H9 (cell line): ENCODE measurements at regions not wholly inside any gene's neighbourhood (a gene's known extent, or its start where the extent isn't known, plus 50 kb on each side); places are given as distances from the start of the nearest gene placed in this dataset.
A peak's percentile ranks its signal among the peaks of the same experiment; 100 is the strongest.
"Not testable (repeated sequence)": the region's sequence is repeated elsewhere in the genome, so short reads cannot be mapped to it uniquely, and the experiment has no call there.

ENCODE experiments used
- DNase-seq: peaks from one replicate; pipeline ENCODE4 v3.0.0-alpha.2; 2017
- H2AFZ ChIP-seq: one replicate; pipeline ENCODE4 v1.6.1; 2013; ENCODE audit warnings: mild to moderate bottlenecking, low read length, control low read depth, moderate library complexity
- H2AK5ac ChIP-seq: 2 replicates; pipeline ENCODE4 v1.6.1; 2013; ENCODE audit warnings: low read length, control low read depth, mixed read lengths; ENCODE audit not compliant: insufficient read length
- H2BK120ac ChIP-seq: one replicate; pipeline ENCODE4 v1.6.1; 2013; ENCODE audit warnings: low read depth, mild to moderate bottlenecking, low read length, control low read depth, inconsistent platforms; ENCODE audit not compliant: poor library complexity, severe bottlenecking
- H2BK12ac ChIP-seq: 2 replicates; pipeline ENCODE4 v1.6.1; 2013; ENCODE audit warnings: low read length, control low read depth, mixed read lengths, low read depth; ENCODE audit not compliant: insufficient read length
- H2BK15ac ChIP-seq: 2 replicates; pipeline ENCODE4 v1.6.1; 2013; ENCODE audit warnings: low read depth, low read length, control low read depth
- H2BK20ac ChIP-seq: one replicate; pipeline ENCODE4 v1.6.1; 2013; ENCODE audit warnings: low read depth, mild to moderate bottlenecking, low read length, control low read depth, inconsistent platforms; ENCODE audit not compliant: poor library complexity, severe bottlenecking
- H2BK5ac ChIP-seq: 2 replicates; pipeline ENCODE4 v1.6.1; 2013; ENCODE audit warnings: low read length, control low read depth, mixed read lengths; ENCODE audit not compliant: insufficient read length
- H3K14ac ChIP-seq: 2 replicates; pipeline ENCODE4 v1.6.1; 2013; ENCODE audit warnings: low read length, control low read depth; ENCODE audit not compliant: insufficient read depth
- H3K18ac ChIP-seq: 2 replicates; pipeline ENCODE4 v1.6.1; 2013; ENCODE audit warnings: low read depth, mild to moderate bottlenecking, mixed read lengths, low read length, control low read depth; ENCODE audit not compliant: insufficient read length
- H3K23ac ChIP-seq: 2 replicates; pipeline ENCODE4 v1.6.1; 2013; ENCODE audit warnings: low read length, control low read depth, mixed read lengths, low read depth; ENCODE audit not compliant: insufficient read length
- H3K23me2 ChIP-seq: 2 replicates; pipeline ENCODE4 v1.6.1; 2013; ENCODE audit warnings: low read depth, mild to moderate bottlenecking, mixed read lengths, low read length, control low read depth; ENCODE audit not compliant: insufficient read length, poor library complexity, severe bottlenecking
- H3K27ac ChIP-seq: 2 replicates; pipeline ENCODE4 v1.5.1; 2013; ENCODE audit warnings: low read length, control low read depth, mixed read lengths, low read depth; ENCODE audit not compliant: insufficient read length
- H3K27me3 ChIP-seq: 2 replicates; pipeline ENCODE4 v1.6.1; 2013; ENCODE audit warnings: low read length, control low read depth, inconsistent platforms; ENCODE audit not compliant: insufficient read depth
- H3K4ac ChIP-seq: 2 replicates; pipeline ENCODE4 v1.6.1; 2013; ENCODE audit warnings: low read depth, mild to moderate bottlenecking, control low read depth, inconsistent platforms, low read length, moderate library complexity
- H3K4me1 ChIP-seq: 2 replicates; pipeline ENCODE4 v1.6.1; 2013; ENCODE audit warnings: low read length, control low read depth, inconsistent platforms; ENCODE audit not compliant: insufficient read depth
- H3K4me2 ChIP-seq: 2 replicates; pipeline ENCODE4 v1.6.1; 2013; ENCODE audit warnings: low read length, control low read depth, mixed read lengths; ENCODE audit not compliant: insufficient read length, insufficient read depth
- H3K56ac ChIP-seq: 2 replicates; pipeline ENCODE4 v1.6.1; 2013; ENCODE audit warnings: low read depth, mild to moderate bottlenecking, mixed read lengths, low read length, control low read depth; ENCODE audit not compliant: insufficient read length
- H3K79me1 ChIP-seq: 2 replicates; pipeline ENCODE4 v1.6.1; 2013; ENCODE audit warnings: low read depth, mild to moderate bottlenecking, moderate library complexity, low read length, control low read depth, inconsistent platforms; ENCODE audit not compliant: insufficient read depth, poor library complexity, severe bottlenecking
- H3K79me2 ChIP-seq: 2 replicates; pipeline ENCODE4 v1.6.1; 2013; ENCODE audit warnings: low read length, control low read depth, inconsistent platforms; ENCODE audit not compliant: insufficient read depth
- H3K9ac ChIP-seq: 2 replicates; pipeline ENCODE4 v1.6.1; 2013; ENCODE audit warnings: low read length, control low read depth, mixed read lengths; ENCODE audit not compliant: insufficient read length; ENCODE audit errors: extremely low read depth
- H3K9me3 ChIP-seq: one replicate; pipeline ENCODE4 v1.6.1; 2013; ENCODE audit warnings: low read depth, low read length, inconsistent platforms; ENCODE audit not compliant: control insufficient read depth
- H3T11ph ChIP-seq: one replicate; pipeline ENCODE4 v1.6.1; 2013; ENCODE audit warnings: mild to moderate bottlenecking, low read length, control low read depth, inconsistent platforms
- H4K20me1 ChIP-seq: one replicate; pipeline ENCODE4 v1.6.1; 2013; ENCODE audit not compliant: control insufficient read depth, insufficient read length, insufficient read depth
- H4K5ac ChIP-seq: 2 replicates; pipeline ENCODE4 v1.6.1; 2013; ENCODE audit warnings: low read depth, mild to moderate bottlenecking, mixed read lengths, low read length, control low read depth; ENCODE audit not compliant: insufficient read length
- H4K8ac ChIP-seq: replicated peaks from 2 replicates; pipeline ENCODE4 v1.6.1; 2013; ENCODE audit warnings: low read length, control low read depth, mixed read lengths, low read depth; ENCODE audit not compliant: insufficient read length
- H4K91ac ChIP-seq: 2 replicates; pipeline ENCODE4 v1.6.1; 2013; ENCODE audit warnings: low read depth, mild to moderate bottlenecking, moderate library complexity, mixed read lengths, low read length, control low read depth; ENCODE audit not compliant: insufficient read length
- H3K27ac Mint-ChIP-seq, 3 experiments: 2 replicates in 2 of 3; 3 replicates in 1 of 3; pipeline ENCODE4 v1.8.0; 2020 to 2021; ENCODE audit warnings: mixed read lengths in 3 of 3, mild to moderate bottlenecking in 1 of 3, moderate library complexity in 1 of 3
- H3K27me3 Mint-ChIP-seq: 2 replicates; pipeline ENCODE4 v1.8.0; 2021; ENCODE audit warnings: low read depth, mild to moderate bottlenecking, moderate library complexity, mixed read lengths
- H3K36me3 Mint-ChIP-seq, 3 experiments: 2 replicates in 2 of 3; 3 replicates in 1 of 3; pipeline ENCODE4 v1.8.0; 2020 to 2021; ENCODE audit warnings: low read depth in 3 of 3, mixed read lengths in 3 of 3; ENCODE audit not compliant: insufficient read depth in 1 of 3
- H3K4me1 Mint-ChIP-seq, 2 experiments: 2 replicates each; pipeline ENCODE4 v1.8.0; 2020; ENCODE audit warnings: mixed read lengths in 2 of 2
- H3K4me3 Mint-ChIP-seq, 2 experiments: 2 replicates in 1 of 2; 3 replicates in 1 of 2; pipeline ENCODE4 v1.8.0; 2020 to 2021; ENCODE audit warnings: mild to moderate bottlenecking in 2 of 2, mixed read lengths in 2 of 2, moderate library complexity in 1 of 2
- H3K9me3 Mint-ChIP-seq, 2 experiments: 2 replicates in 1 of 2; 3 replicates in 1 of 2; pipeline ENCODE4 v1.8.0; 2020; ENCODE audit warnings: mild to moderate bottlenecking in 2 of 2, mixed read lengths in 2 of 2, moderate library complexity in 1 of 2
- WGBS: extraction: QIAGEN DNeasy Blood & Tissue Kit; methylation state at CpG from one replicate; pipeline ENCODE4 v1.1.7; 2013; ENCODE audit warnings: missing lambda C conversion rate, low lambda C conversion rate, mixed read lengths; ENCODE audit not compliant: insufficient read length; ENCODE audit errors: extremely low coverage; 5-methylcytosine and 5-hydroxymethylcytosine counted together
- TF ChIP-seq, protein P1 (sequence below): fragments of 200-600 bp; sonication (generic); conservative IDR thresholded peaks from 3 replicates; pipeline ENCODE4 v1.8.0; 2021; ENCODE audit warnings: antibody characterized with exemption, mild to moderate bottlenecking

GRCh38 chr13:44730099-44730498 is 154.0 kb upstream of the TSC22D1 start:
- 0 out of 7 replicates have a peak overlapping the region, but pooled peaks of 1 of the 3 experiments have one; percentile 44 for H3K27ac Mint-ChIP-seq
- H3K18ac ChIP-seq, result no peak overlapping the region
- H3K36me3 Mint-ChIP-seq, result no peaks in the 10 kb centered on the region
- no peak overlapping the region for H2BK120ac ChIP-seq
- H3K27ac ChIP-seq, result no peak overlapping the region
- no peak overlapping the region for H4K8ac ChIP-seq
- no peak overlapping the region for H3K4me3 Mint-ChIP-seq
- TF ChIP-seq, protein P1, sequence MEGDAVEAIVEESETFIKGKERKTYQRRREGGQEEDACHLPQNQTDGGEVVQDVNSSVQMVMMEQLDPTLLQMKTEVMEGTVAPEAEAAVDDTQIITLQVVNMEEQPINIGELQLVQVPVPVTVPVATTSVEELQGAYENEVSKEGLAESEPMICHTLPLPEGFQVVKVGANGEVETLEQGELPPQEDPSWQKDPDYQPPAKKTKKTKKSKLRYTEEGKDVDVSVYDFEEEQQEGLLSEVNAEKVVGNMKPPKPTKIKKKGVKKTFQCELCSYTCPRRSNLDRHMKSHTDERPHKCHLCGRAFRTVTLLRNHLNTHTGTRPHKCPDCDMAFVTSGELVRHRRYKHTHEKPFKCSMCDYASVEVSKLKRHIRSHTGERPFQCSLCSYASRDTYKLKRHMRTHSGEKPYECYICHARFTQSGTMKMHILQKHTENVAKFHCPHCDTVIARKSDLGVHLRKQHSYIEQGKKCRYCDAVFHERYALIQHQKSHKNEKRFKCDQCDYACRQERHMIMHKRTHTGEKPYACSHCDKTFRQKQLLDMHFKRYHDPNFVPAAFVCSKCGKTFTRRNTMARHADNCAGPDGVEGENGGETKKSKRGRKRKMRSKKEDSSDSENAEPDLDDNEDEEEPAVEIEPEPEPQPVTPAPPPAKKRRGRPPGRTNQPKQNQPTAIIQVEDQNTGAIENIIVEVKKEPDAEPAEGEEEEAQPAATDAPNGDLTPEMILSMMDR, result no peak
- no peaks in the 10 kb centered on the region for H3K23me2 ChIP-seq
- no peak overlapping the region for H3K23ac ChIP-seq
- no peaks in the 10 kb centered on the region for H3K27me3 ChIP-seq
- no peak overlapping the region for H4K5ac ChIP-seq
- no peak for DNase-seq
- no peaks in the 10 kb centered on the region for H3K9me3 ChIP-seq
- H2BK5ac ChIP-seq, result no peak overlapping the region
- no peak overlapping the region for H3T11ph ChIP-seq
- H2BK15ac ChIP-seq, result no peak overlapping the region
- no peak overlapping the region for H2AK5ac ChIP-seq
- H3K79me2 ChIP-seq, result no peaks in the 10 kb centered on the region
- no peak overlapping the region for H3K4me2 ChIP-seq
- no peak overlapping the region for H2BK12ac ChIP-seq
- H4K91ac ChIP-seq, result no peak overlapping the region
- no peak overlapping the region for H2AFZ ChIP-seq
- H3K27me3 Mint-ChIP-seq, result no peaks in the 10 kb centered on the region; the same call in none of the 2 replicates
- no peaks in the 10 kb centered on the region for H3K9me3 Mint-ChIP-seq
- H4K20me1 ChIP-seq, result no peaks in the 10 kb centered on the region
- H3K4ac ChIP-seq, result no peak overlapping the region
- no peak overlapping the region for H2BK20ac ChIP-seq
- no peaks in the 10 kb centered on the region for H3K4me1 ChIP-seq
- no peaks in the 10 kb centered on the region for H3K79me1 ChIP-seq
- no peak overlapping the region for H3K9ac ChIP-seq
- H3K4me1 Mint-ChIP-seq, result peaks cover 14 to 24% of the 10 kb centered on the region in 2 experiments
- H3K14ac ChIP-seq, result no peak overlapping the region
- no peak overlapping the region for H3K56ac ChIP-seq
- whole genome bisulfite sequencing, result no CpG with 5 or more reads among the region's 15 CpGs

GRCh38 chr13:44727591-44727990 is 151.5 kb upstream of the TSC22D1 start:
- not testable (repeated sequence) for H3K9ac ChIP-seq, H3K23ac ChIP-seq, H2BK12ac ChIP-seq, H3K4me3 Mint-ChIP-seq, H3K9me3 Mint-ChIP-seq, H2AFZ ChIP-seq, H3K14ac ChIP-seq, H4K20me1 ChIP-seq, H2BK120ac ChIP-seq, H2BK20ac ChIP-seq, H3K4ac ChIP-seq, H3K36me3 Mint-ChIP-seq, H3K4me1 ChIP-seq, H3K27me3 Mint-ChIP-seq, H3K27me3 ChIP-seq, H4K8ac ChIP-seq, H4K5ac ChIP-seq, H3K79me1 ChIP-seq, H2BK5ac ChIP-seq, DNase-seq, H2AK5ac ChIP-seq, H3K56ac ChIP-seq, H3K4me2 ChIP-seq, H3K79me2 ChIP-seq, H3T11ph ChIP-seq, H3K9me3 ChIP-seq, H3K27ac ChIP-seq, H2BK15ac ChIP-seq, H3K18ac ChIP-seq, H3K23me2 ChIP-seq, H4K91ac ChIP-seq
- no CpG with 5 or more reads among the region's 7 CpGs for whole genome bisulfite sequencing
- Mint-ChIP-seq H3K4me1 (peaks cover 14 to 24% of the 10 kb centered on the region in 2 experiments), H3K27ac (peak overlapping the region in 1 of 3 experiments; percentile 61; a peak in 2 of 7 replicates)
